H1 (cell line): ENCODE measurements at regions not wholly inside any gene's neighbourhood (a gene's known extent, or its start where the extent isn't known, plus 50 kb on each side); places are given as distances from the start of the nearest gene placed in this dataset.

Source experiments
- CTCF ChIA-PET: fragments of 300-600 bp; sonication (Branson Sonifier 250); formaldehyde crosslinking; loops from one replicate; lab custom pipeline; 2021; ENCODE audit not compliant: partially characterized antibody; lab: Charles Lee
- POLR2A ChIA-PET: fragments of 300-600 bp; sonication (Branson Sonifier 250); formaldehyde crosslinking; loops from one replicate; lab custom pipeline; 2021; ENCODE audit warnings: inconsistent platforms; ENCODE audit not compliant: partially characterized antibody; lab: Charles Lee
- DNase-seq, 2 experiments: peaks; one replicate each; pipeline versions ENCODE4 v3.0.0 to v3.0.0-alpha.2; 2010 to 2022; ENCODE audit warnings: low spot score in 2 of 2, low read depth in 1 of 2, mixed read lengths in 1 of 2
- FAIRE-seq: peaks from 2 replicates; lab custom pipeline; 2011; peaks lifted over from hg19 to GRCh38; lab: Jason Lieb, UNC
- H2AFZ ChIP-seq: 2 replicates; pipeline ENCODE4 v1.8.1; 2012; ENCODE audit warnings: low read length, inconsistent platforms
- H2AK5ac ChIP-seq: 2 replicates; pipeline ENCODE4 v1.6.1; 2013; ENCODE audit warnings: low read depth, low read length
- H2BK120ac ChIP-seq: replicated peaks from 2 replicates; pipeline ENCODE3; 2013; ENCODE audit warnings: low read depth, low read length, inconsistent platforms
- H2BK12ac ChIP-seq: 2 replicates; pipeline ENCODE4 v1.6.1; 2013; ENCODE audit warnings: low read depth, low read length
- H2BK15ac ChIP-seq: 2 replicates; pipeline ENCODE4 v1.6.1; 2013; ENCODE audit warnings: low read length
- H2BK20ac ChIP-seq: 2 replicates; pipeline ENCODE4 v1.6.1; 2013; ENCODE audit warnings: low read length
- H2BK5ac ChIP-seq: 2 replicates; pipeline ENCODE4 v1.6.1; 2013; ENCODE audit warnings: low read depth, low read length
- H3K14ac ChIP-seq: 2 replicates; pipeline ENCODE4 v1.6.1; 2013; ENCODE audit warnings: inconsistent platforms; ENCODE audit not compliant: insufficient read length
- H3K18ac ChIP-seq: 2 replicates; pipeline ENCODE4 v1.6.1; 2013; ENCODE audit warnings: low read length; ENCODE audit errors: extremely low read depth
- H3K23ac ChIP-seq: 2 replicates; pipeline ENCODE4 v1.6.1; 2013; ENCODE audit warnings: inconsistent platforms; ENCODE audit not compliant: insufficient read length
- H3K23me2 ChIP-seq: 2 replicates; pipeline ENCODE4 v1.6.1; 2013; ENCODE audit warnings: low read depth, low read length
- H3K27ac ChIP-seq: 2 replicates; pipeline ENCODE4 v1.6.1; 2011; ENCODE audit warnings: low read depth, low read length, inconsistent platforms
- H3K27me3 ChIP-seq, 4 experiments: replicated peaks in 1 of 4; 1 replicate in 1 of 4; 2 replicates in 3 of 4; pipeline versions ENCODE4 v1.6.1 to v1.8.1; 2011 to 2013; ENCODE audit warnings: low read length in 3 of 4, mild to moderate bottlenecking in 3 of 4, inconsistent platforms in 2 of 4, mixed read lengths in 2 of 4, moderate library complexity in 1 of 4; ENCODE audit not compliant: control insufficient read depth in 3 of 4, insufficient read depth in 3 of 4; ENCODE audit errors: extremely low read depth in 1 of 4
- H3K36me3 ChIP-seq, 4 experiments: 2 replicates each; pipeline versions ENCODE4 v1.6.1 to v1.8.1; 2011 to 2013; ENCODE audit warnings: mild to moderate bottlenecking in 4 of 4, low read length in 3 of 4, moderate library complexity in 2 of 4, control low read depth in 1 of 4, inconsistent platforms in 1 of 4; ENCODE audit not compliant: insufficient read depth in 4 of 4, control insufficient read depth in 2 of 4
- H3K4ac ChIP-seq: replicated peaks from 2 replicates; pipeline ENCODE3; 2013; ENCODE audit warnings: low read length, low read depth, mixed read lengths, inconsistent platforms; ENCODE audit not compliant: insufficient read length
- H3K4me1 ChIP-seq, 4 experiments: replicated peaks in 1 of 4; 1 replicate in 1 of 4; 2 replicates in 3 of 4; pipeline versions ENCODE4 v1.6.1 to v1.8.1; 2011 to 2013; ENCODE audit warnings: low read length in 3 of 4, inconsistent platforms in 2 of 4, mixed read lengths in 1 of 4; ENCODE audit not compliant: insufficient read depth in 4 of 4, control insufficient read depth in 3 of 4
- H3K4me2 ChIP-seq, 2 experiments: 2 replicates each; pipeline versions ENCODE4 v1.6.1 to v1.8.1; 2011 to 2013; ENCODE audit warnings: low read depth in 2 of 2, low read length in 2 of 2, control low read depth in 1 of 2, inconsistent platforms in 1 of 2, mild to moderate bottlenecking in 1 of 2; ENCODE audit not compliant: insufficient read depth in 1 of 2
- H3K4me3 ChIP-seq, 4 experiments: fragments of 200-600, 300-600 bp in 1 of 4; sonication (generic), shearing (Covaris generic), sonication (Bioruptor Twin) in 1 of 4; 2 replicates each; pipeline versions ENCODE4 v1.5.1 to v1.8.1; 2011 to 2016; ENCODE audit warnings: low read length in 4 of 4, low read depth in 3 of 4, control low read depth in 2 of 4, inconsistent platforms in 2 of 4, mild to moderate bottlenecking in 2 of 4, mixed read lengths in 1 of 4, moderate library complexity in 1 of 4; ENCODE audit not compliant: insufficient read depth in 2 of 4; ENCODE audit errors: extremely low read depth in 1 of 4
- H3K56ac ChIP-seq: replicated peaks from 2 replicates; pipeline ENCODE3; 2013; ENCODE audit warnings: low read depth, mild to moderate bottlenecking, mixed read lengths, low read length, inconsistent platforms; ENCODE audit not compliant: insufficient read length
- H3K79me1 ChIP-seq: 2 replicates; pipeline ENCODE4 v1.6.1; 2013; ENCODE audit warnings: low read depth, low read length, control low read depth
- H3K79me2 ChIP-seq, 2 experiments: 2 replicates each; pipeline versions ENCODE4 v1.6.1 to v1.8.1; 2012 to 2013; ENCODE audit warnings: low read length in 2 of 2, mild to moderate bottlenecking in 2 of 2, inconsistent platforms in 1 of 2; ENCODE audit not compliant: insufficient read depth in 2 of 2, control insufficient read depth in 1 of 2
- H3K9ac ChIP-seq, 4 experiments: replicated peaks in 1 of 4; 1 replicate in 1 of 4; 2 replicates in 3 of 4; pipeline versions ENCODE4 v1.6.1 to v1.8.1; 2011 to 2013; ENCODE audit warnings: low read depth in 3 of 4, low read length in 3 of 4, control low read depth in 2 of 4, mild to moderate bottlenecking in 2 of 4, moderate library complexity in 2 of 4, inconsistent platforms in 1 of 4; ENCODE audit errors: extremely low read depth in 1 of 4
- H3K9me3 ChIP-seq, 2 experiments: 2 replicates each; pipeline versions ENCODE4 v1.6.1 to v1.8.1; 2012 to 2013; ENCODE audit warnings: mild to moderate bottlenecking in 2 of 2, moderate library complexity in 2 of 2, control low read depth in 1 of 2, inconsistent platforms in 1 of 2, low read depth in 1 of 2, low read length in 1 of 2, mixed read lengths in 1 of 2; ENCODE audit not compliant: insufficient read depth in 2 of 2
- H4K20me1 ChIP-seq, 2 experiments: replicated peaks in 1 of 2; 2 replicates each; pipeline versions ENCODE3 to v1.8.1; 2011 to 2013; ENCODE audit warnings: inconsistent platforms in 2 of 2, low read length in 2 of 2, mild to moderate bottlenecking in 1 of 2; ENCODE audit not compliant: insufficient read depth in 2 of 2, control insufficient read depth in 1 of 2
- H4K5ac ChIP-seq: 2 replicates; pipeline ENCODE4 v1.6.1; 2013; ENCODE audit warnings: low read length, low read depth, mixed read lengths, inconsistent platforms; ENCODE audit not compliant: insufficient read length
- H4K8ac ChIP-seq: 2 replicates; pipeline ENCODE4 v1.8.0; 2013; ENCODE audit warnings: mild to moderate bottlenecking, moderate library complexity, low read length, inconsistent platforms; ENCODE audit not compliant: insufficient read depth; ENCODE audit errors: extremely low read depth
- H4K91ac ChIP-seq: replicated peaks from 2 replicates; pipeline ENCODE3; 2013; ENCODE audit warnings: low read length, mixed read lengths, inconsistent platforms; ENCODE audit not compliant: insufficient read length
- NRF1 ChIP-seq: IDR thresholded peaks from 2 replicates; pipeline ENCODE4 v1.6.1; 2011; ENCODE audit warnings: mild to moderate bottlenecking, low read depth, low read length, improper control_type of control experiment
- WGBS, 2 experiments: shearing (Covaris generic) in 1 of 2; methylation state at CpG; one replicate each; pipeline versions ENCODE4 v1.1.6 to v1.1.7; 2013 to 2015; ENCODE audit warnings: low lambda C conversion rate in 2 of 2, mixed read lengths in 2 of 2, inconsistent platforms in 1 of 2, low coverage in 1 of 2, missing lambda C conversion rate in 1 of 2; ENCODE audit not compliant: insufficient replicate concordance in 2 of 2, insufficient coverage in 1 of 2, insufficient read length in 1 of 2; ENCODE audit errors: extremely low coverage in 1 of 2, missing lambda C conversion rate in 1 of 2; 5-methylcytosine and 5-hydroxymethylcytosine counted together

- Histone ChIP-seq H3K4me3 (no peak overlapping the region), H2BK20ac (no peak overlapping the region), H3K23me2 (no peaks in the 10 kb centered on the region), H4K20me1 (no peaks in the 10 kb centered on the region), H4K91ac (no peak overlapping the region), H2BK12ac (no peak overlapping the region), H3K27ac (no peak overlapping the region), H3K4ac (no peak overlapping the region), H3K79me1 (no peaks in the 10 kb centered on the region), H3K56ac (no peak overlapping the region), H3K27me3 (no peaks in the 10 kb centered on the region), H3K18ac (no peak overlapping the region), H4K5ac (no peak overlapping the region), H2BK15ac (no peak overlapping the region), H2AFZ (no peak overlapping the region), H3K36me3 (no peaks in the 10 kb centered on the region), H3K4me2 (no peak overlapping the region), H3K23ac (no peak overlapping the region), H3K9me3 (no peaks in the 10 kb centered on the region), H4K8ac (no peak overlapping the region), H2BK5ac (no peak overlapping the region), H2BK120ac (no peak overlapping the region)
- no peak for FAIRE-seq
- 82% methylated on average over 2 of the region's 2 CpGs; no CpG with 5 or more reads in 1 of the 2 experiments for WGBS, 2 experiments
- POLR2A ChIA-PET: no interaction called here
- TF ChIP-seq NRF1: no peak
- TF ChIP-seq, all 59 proteins: peak for 0
- no peaks in the 10 kb centered on the region for H3K79me2 ChIP-seq
- DNase-seq: no peak
- CTCF ChIA-PET: interaction anchor here (0.7 kb wide), 1 partner anchor 215 kb away, joined by 3 read pairs; no protein-coding TSS in a partner anchor
- no peak overlapping the region for H3K14ac ChIP-seq
- H3K4me1 ChIP-seq: no peaks in the 10 kb centered on the region
- no peak overlapping the region for H3K9ac ChIP-seq
- no peak overlapping the region for H2AK5ac ChIP-seq
Measured at GRCh38 chr4:106454581-106454980, 86.0 kb upstream of the GIMD1 start.
